RWPE2 (cell line): ENCODE measurements at regions not wholly inside any gene's neighbourhood (a gene's known extent, or its start where the extent isn't known, plus 50 kb on each side); places are given as distances from the start of the nearest gene placed in this dataset.

Source experiments
- ATAC-seq: fragments of 200-7000 bp; cut with Tn5 transposase; 3 replicates; pipeline ENCODE4 v1.9.1; 2021; ENCODE audit warnings: low read depth
- DNase-seq: peaks from one replicate; pipeline ENCODE4 v3.0.0-alpha.2; 2020; ENCODE audit warnings: low spot score
- H3K27ac ChIP-seq: fragments of 450-650 bp; 2 replicates; pipeline ENCODE4 v1.5.1; 2017; ENCODE audit warnings: mild to moderate bottlenecking; ENCODE audit not compliant: poor library complexity, severe bottlenecking
- H3K27me3 ChIP-seq: fragments of 250-450 bp; sonication (Bioruptor Pico); 2 replicates; pipeline ENCODE4 v1.5.1; 2021; ENCODE audit warnings: mild to moderate bottlenecking, moderate library complexity; ENCODE audit not compliant: insufficient read depth, poor library complexity, severe bottlenecking
- H3K36me3 ChIP-seq: fragments of 250-450 bp; sonication (Bioruptor Pico); 2 replicates; pipeline ENCODE4 v1.5.1; 2020; ENCODE audit warnings: low read depth, mild to moderate bottlenecking, moderate library complexity
- H3K4me1 ChIP-seq: fragments of 250-450 bp; sonication (Bioruptor Pico); 2 replicates; pipeline ENCODE4 v1.5.1; 2021; ENCODE audit warnings: mild to moderate bottlenecking, moderate library complexity; ENCODE audit not compliant: insufficient read depth, poor library complexity, severe bottlenecking
- H3K4me3 ChIP-seq: fragments of 250-450 bp; sonication (Bioruptor Pico); 2 replicates; pipeline ENCODE4 v1.5.1; 2021; ENCODE audit warnings: mild to moderate bottlenecking, moderate library complexity; ENCODE audit not compliant: severe bottlenecking
- H3K9me3 ChIP-seq: fragments of 250-450 bp; sonication (Bioruptor Pico); 2 replicates; pipeline ENCODE4 v1.5.1; 2021; ENCODE audit warnings: mild to moderate bottlenecking, moderate library complexity; ENCODE audit not compliant: severe bottlenecking
- TF ChIP-seq, protein P1 (sequence below): fragments of 450-650 bp; IDR thresholded peaks from one replicate; pipeline ENCODE4 v1.5.1; 2017; ENCODE audit warnings: mild to moderate bottlenecking, moderate library complexity; ENCODE audit not compliant: poor library complexity, severe bottlenecking

DNA sequence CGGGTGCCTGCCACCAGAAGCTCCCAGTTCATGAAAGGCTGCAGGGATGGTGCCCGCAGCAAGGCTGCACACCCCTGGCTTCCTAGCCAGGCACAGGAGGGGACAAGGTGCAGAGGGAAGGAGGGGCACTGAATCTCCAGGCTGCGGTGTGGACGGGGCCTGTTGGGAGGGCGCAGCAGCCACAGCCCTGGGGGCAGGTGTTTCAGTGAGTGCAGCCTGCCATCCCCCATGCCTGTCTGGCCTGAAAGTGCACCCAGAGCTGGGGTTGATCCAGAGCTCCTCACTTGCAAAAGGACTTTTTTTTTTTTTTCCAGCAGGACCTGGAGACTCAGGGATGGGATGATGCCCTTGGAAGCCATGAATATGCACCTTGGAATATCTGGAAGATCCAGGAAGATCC, 153.7 kb upstream of the C1orf174 start:
- no peaks in the 10 kb centered on the region for H3K27me3 ChIP-seq
- no peaks in the 10 kb centered on the region for H3K4me1 ChIP-seq
- ATAC-seq, result no peak
- H3K36me3 ChIP-seq, result no peaks in the 10 kb centered on the region
- no peaks in the 10 kb centered on the region for H3K9me3 ChIP-seq
- H3K4me3 ChIP-seq, result no peak overlapping the region
- H3K27ac ChIP-seq, result no peak overlapping the region
- no peak for DNase-seq
- TF ChIP-seq, protein P1, sequence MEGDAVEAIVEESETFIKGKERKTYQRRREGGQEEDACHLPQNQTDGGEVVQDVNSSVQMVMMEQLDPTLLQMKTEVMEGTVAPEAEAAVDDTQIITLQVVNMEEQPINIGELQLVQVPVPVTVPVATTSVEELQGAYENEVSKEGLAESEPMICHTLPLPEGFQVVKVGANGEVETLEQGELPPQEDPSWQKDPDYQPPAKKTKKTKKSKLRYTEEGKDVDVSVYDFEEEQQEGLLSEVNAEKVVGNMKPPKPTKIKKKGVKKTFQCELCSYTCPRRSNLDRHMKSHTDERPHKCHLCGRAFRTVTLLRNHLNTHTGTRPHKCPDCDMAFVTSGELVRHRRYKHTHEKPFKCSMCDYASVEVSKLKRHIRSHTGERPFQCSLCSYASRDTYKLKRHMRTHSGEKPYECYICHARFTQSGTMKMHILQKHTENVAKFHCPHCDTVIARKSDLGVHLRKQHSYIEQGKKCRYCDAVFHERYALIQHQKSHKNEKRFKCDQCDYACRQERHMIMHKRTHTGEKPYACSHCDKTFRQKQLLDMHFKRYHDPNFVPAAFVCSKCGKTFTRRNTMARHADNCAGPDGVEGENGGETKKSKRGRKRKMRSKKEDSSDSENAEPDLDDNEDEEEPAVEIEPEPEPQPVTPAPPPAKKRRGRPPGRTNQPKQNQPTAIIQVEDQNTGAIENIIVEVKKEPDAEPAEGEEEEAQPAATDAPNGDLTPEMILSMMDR, result no peak

DNA sequence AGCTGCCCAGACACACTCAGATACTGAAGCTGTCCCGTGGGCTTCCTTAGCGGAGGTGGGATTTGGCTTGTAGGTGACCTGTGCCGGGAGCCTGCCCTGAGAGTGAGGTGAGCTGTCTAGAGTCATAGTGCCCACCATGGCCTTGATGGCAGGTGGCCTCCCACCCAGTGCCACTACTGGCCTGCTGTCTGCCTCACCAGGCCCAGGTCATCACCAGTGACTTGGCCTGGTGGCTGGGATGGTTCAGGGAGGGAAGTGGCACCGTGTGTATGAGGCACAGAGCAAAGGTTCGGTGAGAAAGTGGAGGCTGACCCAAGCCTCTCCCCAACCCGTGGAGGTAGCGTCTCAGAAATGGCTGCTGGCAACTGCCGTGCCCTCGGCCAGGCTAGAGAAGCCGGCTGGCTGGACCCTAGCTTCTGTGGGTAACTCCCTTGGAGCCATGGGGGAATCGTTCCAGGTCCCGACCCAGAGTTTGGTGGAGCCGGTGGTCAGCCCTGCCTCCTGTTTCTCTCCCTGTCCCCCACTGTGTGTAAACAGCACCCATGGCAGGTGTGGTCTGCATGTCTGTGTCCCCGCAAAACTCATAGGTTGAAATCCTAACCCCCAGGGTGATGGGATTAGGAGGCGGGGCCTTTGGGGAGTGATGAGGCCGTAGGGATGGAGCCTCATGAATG, 155.4 kb upstream of the C1orf174 start:
- Histone ChIP-seq H3K27me3 (no peaks in the 10 kb centered on the region), H3K4me1 (no peaks in the 10 kb centered on the region), H3K36me3 (no peaks in the 10 kb centered on the region), H3K9me3 (peaks cover 3% of the 10 kb centered on the region), H3K27ac (no peak overlapping the region), H3K4me3 (no peak overlapping the region)
- ATAC-seq, result no peak
- DNase-seq, result peak; percentile 39
- TF ChIP-seq, protein P1, result no peak

GRCh38 chr1:4056422-4056821, 156.3 kb upstream of the C1orf174 start:
- no peak for DNase-seq
- ATAC-seq, result no peak
- H3K9me3 ChIP-seq, result peaks cover 3% of the 10 kb centered on the region
- H3K36me3 ChIP-seq, result no peaks in the 10 kb centered on the region
- no peaks in the 10 kb centered on the region for H3K27me3 ChIP-seq
- TF ChIP-seq, protein P1, result no peak
- H3K4me1 ChIP-seq, result no peaks in the 10 kb centered on the region
- H3K27ac ChIP-seq, result no peak overlapping the region
- no peak overlapping the region for H3K4me3 ChIP-seq

- no peak for ATAC-seq
- Histone ChIP-seq H3K36me3 (no peaks in the 10 kb centered on the region), H3K9me3 (peaks cover 3% of the 10 kb centered on the region), H3K27ac (no peak overlapping the region), H3K4me1 (no peaks in the 10 kb centered on the region), H3K4me3 (no peak overlapping the region), H3K27me3 (no peaks in the 10 kb centered on the region)
- no peak for DNase-seq
- TF ChIP-seq, protein P1, result no peak
Measured at GRCh38 chr1:4056989-4057388, 156.9 kb upstream of the C1orf174 start.

DNA sequence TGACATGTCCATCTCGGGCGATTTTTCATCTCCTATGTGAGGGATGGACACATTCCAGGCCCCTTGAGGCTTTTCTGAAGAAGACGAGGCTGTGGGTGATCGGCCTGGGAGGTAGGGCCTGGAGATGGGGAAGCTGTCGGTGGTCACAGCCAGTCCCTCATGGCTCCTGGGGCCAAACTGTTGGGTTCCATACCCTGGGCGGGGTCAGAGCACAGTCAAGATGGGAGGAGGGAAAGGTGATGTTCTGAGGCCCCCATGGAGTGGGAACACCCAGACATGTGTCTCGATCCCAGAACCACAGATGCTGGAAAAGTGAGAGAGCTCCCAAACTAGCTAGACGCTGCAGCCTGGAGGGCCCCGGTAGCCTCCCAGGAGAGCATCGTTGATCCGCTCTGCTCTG, 157.5 kb upstream of the C1orf174 start:
- DNase-seq (no peak), ATAC-seq (no peak)
- Histone ChIP-seq H3K27me3 (no peaks in the 10 kb centered on the region), H3K4me3 (no peak overlapping the region), H3K36me3 (no peaks in the 10 kb centered on the region), H3K27ac (no peak overlapping the region), H3K9me3 (peaks cover 3% of the 10 kb centered on the region), H3K4me1 (no peaks in the 10 kb centered on the region)
- TF ChIP-seq, protein P1, result no peak
